T-cell (primary cell): ENCODE measurements at regions not wholly inside any gene's neighbourhood (a gene's known extent, or its start where the extent isn't known, plus 50 kb on each side); places are given as distances from the start of the nearest gene placed in this dataset.

ENCODE experiments used
- ATAC-seq, 4 experiments: fragments of 200-7000 bp in 3 of 4; fragments of 150-1000 bp in 1 of 4; cut with Tn5 transposase; replicated peaks in 1 of 4; 1 replicate in 3 of 4; 2 replicates in 1 of 4; pipeline ENCODE4 v1.10.0; 2021; ENCODE audit warnings: moderate library complexity in 3 of 4, mild to moderate bottlenecking in 2 of 4, moderate number of reproducible peaks in 1 of 4
- CTCF ChIA-PET, 2 donors: fragments of 300-600 bp; sonication (Branson Sonifier 250); formaldehyde crosslinking; loops; one replicate each; lab custom pipeline; 2022; ENCODE audit warnings: antibody characterized with exemption in 2 of 2; lab: Charles Lee
- POLR2A ChIA-PET, 2 donors: fragments of 300-600 bp; sonication (Branson Sonifier 250); formaldehyde crosslinking; loops; one replicate each; lab custom pipeline; 2022; ENCODE audit warnings: antibody characterized with exemption in 2 of 2; lab: Charles Lee
- DNase-seq, 35 experiments: peaks; one replicate each; pipeline versions ENCODE4 v3.0.0 to v3.0.0-alpha.2; 2013 to 2023
- H3K27ac ChIP-seq: one replicate; pipeline ENCODE4 v1.5.1; 2013; ENCODE audit warnings: low read length
- H3K27me3 ChIP-seq, 2 experiments: replicated peaks in 1 of 2; 1 replicate in 1 of 2; 2 replicates in 1 of 2; pipeline versions ENCODE4 v1.6.1 to v1.7.0; 2013; ENCODE audit warnings: low read length in 1 of 2, mixed read lengths in 1 of 2; ENCODE audit not compliant: control insufficient read depth in 2 of 2, insufficient read depth in 2 of 2; ENCODE audit errors: extremely low read depth in 1 of 2
- H3K36me3 ChIP-seq, 2 donors: 1 replicate in 1 of 2; 2 replicates in 1 of 2; pipeline versions ENCODE4 v1.6.1 to v1.7.0; 2013; ENCODE audit warnings: low read length in 1 of 2; ENCODE audit not compliant: control insufficient read depth in 2 of 2, insufficient read depth in 1 of 2; ENCODE audit errors: extremely low read depth in 1 of 2
- H3K4me1 ChIP-seq, 2 experiments: 1 replicate in 1 of 2; 2 replicates in 1 of 2; pipeline versions ENCODE4 v1.6.1 to v1.7.0; 2013; ENCODE audit warnings: low read length in 2 of 2, mixed read lengths in 1 of 2; ENCODE audit not compliant: insufficient read depth in 2 of 2, control insufficient read depth in 1 of 2; ENCODE audit errors: extremely low read depth in 1 of 2
- H3K4me3 ChIP-seq, 2 donors: 1 replicate in 1 of 2; 2 replicates in 1 of 2; pipeline versions ENCODE4 v1.5.1 to v1.7.0; 2013; ENCODE audit warnings: mild to moderate bottlenecking in 2 of 2, low read length in 1 of 2, moderate library complexity in 1 of 2; ENCODE audit not compliant: control insufficient read depth in 1 of 2; ENCODE audit errors: extremely low read depth in 1 of 2
- H3K9me3 ChIP-seq: 2 replicates; pipeline ENCODE4 v1.7.0; 2013
- H3K27ac Mint-ChIP-seq, 2 donors: one replicate each; pipeline ENCODE4 v1.8.0; 2020 to 2021; ENCODE audit warnings: mild to moderate bottlenecking in 2 of 2, mixed read lengths in 2 of 2
- H3K27me3 Mint-ChIP-seq, 2 donors: one replicate each; pipeline ENCODE4 v1.8.0; 2021 to 2022; ENCODE audit warnings: mixed read lengths in 2 of 2
- H3K36me3 Mint-ChIP-seq: one replicate; pipeline ENCODE4 v1.8.0; 2021; ENCODE audit warnings: mixed read lengths
- H3K4me1 Mint-ChIP-seq, 3 donors: one replicate each; pipeline ENCODE4 v1.8.0; 2020 to 2022; ENCODE audit warnings: mixed read lengths in 3 of 3, mild to moderate bottlenecking in 1 of 3
- H3K4me3 Mint-ChIP-seq, 3 donors: one replicate each; pipeline ENCODE4 v1.8.0; 2020 to 2022; ENCODE audit warnings: mild to moderate bottlenecking in 3 of 3, mixed read lengths in 3 of 3, moderate library complexity in 3 of 3
- H3K9me3 Mint-ChIP-seq, 3 donors: one replicate each; pipeline ENCODE4 v1.8.0; 2020 to 2022; ENCODE audit warnings: mixed read lengths in 3 of 3
- WGBS: methylation state at CpG from one replicate; pipeline ENCODE4 v1.1.5; 2013; ENCODE audit warnings: missing lambda C conversion rate; ENCODE audit not compliant: insufficient coverage; 5-methylcytosine and 5-hydroxymethylcytosine counted together

DNA sequence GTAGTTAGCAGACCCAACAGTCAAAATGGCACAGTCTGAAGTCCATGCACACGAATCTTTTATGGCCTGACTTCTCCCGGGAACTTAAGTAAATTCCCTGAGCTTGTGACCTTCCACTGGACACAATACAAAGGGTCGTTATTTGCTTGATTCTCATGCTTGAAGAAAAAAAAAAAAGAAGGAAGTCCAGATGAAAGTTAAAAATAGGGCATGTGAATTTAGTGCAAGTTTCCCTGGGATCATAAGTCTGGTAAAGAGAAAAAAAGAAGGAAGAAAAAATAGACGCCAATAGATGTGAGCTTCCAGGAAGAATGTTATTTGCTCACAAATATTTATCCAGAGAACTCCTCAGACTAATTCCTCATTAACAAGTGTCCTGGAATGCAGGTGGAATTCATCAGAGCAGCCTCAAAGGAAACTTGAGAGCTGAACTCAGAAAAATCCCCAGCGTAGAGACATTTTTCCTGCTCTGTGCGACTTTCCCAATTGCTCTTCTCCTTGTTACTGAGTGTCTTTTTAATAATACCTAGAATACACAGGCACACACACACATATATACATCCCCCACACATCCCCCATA, 616.3 kb downstream of the EBF1 start:
- WGBS = no CpG with 5 or more reads among the region's 6 CpGs
- no peaks in the 10 kb centered on the region for H3K36me3 Mint-ChIP-seq
- H3K4me1 Mint-ChIP-seq = no peaks in the 10 kb centered on the region
- Histone ChIP-seq H3K9me3 (no peaks in the 10 kb centered on the region), H3K4me1 (peaks cover 0 to 5% of the 10 kb centered on the region in 2 experiments), H3K36me3 (no peaks in the 10 kb centered on the region), H3K4me3 (no peak overlapping the region), H3K27me3 (peaks cover 0 to 5% of the 10 kb centered on the region in 2 experiments), H3K27ac (no peak overlapping the region)
- H3K27ac Mint-ChIP-seq = no peak overlapping the region
- no peak for ATAC-seq
- ChIA-PET CTCF (no interaction called here), POLR2A (interaction anchor here in 1 of 2 donors (0.6 kb wide), 1 partner anchor 48 kb away, joined by 3 read pairs; no protein-coding TSS in a partner anchor)
- no peak for DNase-seq
- no peaks in the 10 kb centered on the region for H3K9me3 Mint-ChIP-seq
- no peak overlapping the region for H3K4me3 Mint-ChIP-seq
- H3K27me3 Mint-ChIP-seq = peaks cover 4 to 9% of the 10 kb centered on the region in 2 donors

DNA sequence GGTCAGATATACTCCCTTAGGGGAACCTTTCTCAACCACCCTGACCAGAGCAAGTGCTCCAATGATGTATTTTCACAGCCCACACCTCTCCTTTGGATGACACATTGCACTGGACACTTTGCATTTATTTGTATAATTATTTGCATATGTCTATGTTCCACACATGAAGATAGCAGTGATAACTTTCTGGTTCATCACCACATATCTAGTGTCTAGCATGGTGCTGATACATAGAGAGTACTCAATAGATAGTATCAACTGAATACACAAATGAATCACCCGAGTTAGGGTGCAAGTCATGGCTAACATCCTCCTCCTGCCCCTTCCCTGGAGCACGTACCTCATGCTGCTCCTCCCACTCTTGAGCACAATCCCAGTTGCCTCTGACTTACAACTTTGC, 617.6 kb downstream of the EBF1 start:
- Mint-ChIP-seq H3K27me3 (peaks cover 4 to 9% of the 10 kb centered on the region in 2 donors), H3K9me3 (no peaks in the 10 kb centered on the region), H3K36me3 (no peaks in the 10 kb centered on the region), H3K27ac (no peak overlapping the region), H3K4me1 (peaks cover 0 to 7% (median 1%) of the 10 kb centered on the region in 3 donors), H3K4me3 (no peak overlapping the region)
- H3K9me3 ChIP-seq = no peaks in the 10 kb centered on the region
- peaks cover 0 to 5% of the 10 kb centered on the region in 2 experiments for H3K27me3 ChIP-seq
- ChIA-PET POLR2A (no interaction called here), CTCF (no interaction called here)
- no peaks in the 10 kb centered on the region for H3K36me3 ChIP-seq
- 100% methylated on average over 1 of the region's 2 CpGs for WGBS
- no peak overlapping the region for H3K27ac ChIP-seq
- ATAC-seq = no peak
- H3K4me3 ChIP-seq = no peak overlapping the region
- H3K4me1 ChIP-seq = peaks cover 0 to 5% of the 10 kb centered on the region in 2 experiments
- DNase-seq = no peak

DNA sequence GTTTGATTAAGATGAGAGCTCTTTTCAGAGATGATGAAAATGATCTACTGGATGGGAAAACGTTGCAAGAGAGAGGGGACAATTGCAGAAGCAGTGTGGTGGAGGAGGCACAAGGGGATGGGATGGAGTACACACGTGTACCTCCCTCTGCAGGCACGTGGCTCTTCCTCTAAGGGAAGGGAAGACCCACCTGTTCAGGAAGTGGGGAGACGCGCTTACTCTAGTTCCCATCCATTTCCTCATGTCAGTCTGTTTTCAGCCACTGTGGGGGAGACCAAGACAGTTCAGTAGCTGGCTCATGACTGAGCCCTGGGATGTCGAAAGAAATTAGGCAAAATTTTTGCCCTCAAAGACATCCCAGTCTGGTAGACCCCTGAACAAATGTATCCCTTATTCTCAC, 619.2 kb upstream of the CLINT1 start:
- Histone ChIP-seq H3K27me3 (peaks cover 0 to 5% of the 10 kb centered on the region in 2 experiments), H3K36me3 (no peaks in the 10 kb centered on the region), H3K27ac (no peak overlapping the region), H3K4me3 (no peak overlapping the region), H3K9me3 (no peaks in the 10 kb centered on the region), H3K4me1 (no peaks in the 10 kb centered on the region)
- Mint-ChIP-seq H3K36me3 (no peaks in the 10 kb centered on the region), H3K4me1 (peaks cover 0 to 7% (median 1%) of the 10 kb centered on the region in 3 donors), H3K9me3 (no peaks in the 10 kb centered on the region), H3K27ac (no peak overlapping the region), H3K4me3 (no peak overlapping the region), H3K27me3 (peaks cover under 1 to 9% of the 10 kb centered on the region in 2 donors)
- CTCF ChIA-PET = no interaction called here
- DNase-seq (no peak), ATAC-seq (no peak)
- 13% methylated on average over 3 of the region's 6 CpGs for WGBS
- POLR2A ChIA-PET = no interaction called here

DNA sequence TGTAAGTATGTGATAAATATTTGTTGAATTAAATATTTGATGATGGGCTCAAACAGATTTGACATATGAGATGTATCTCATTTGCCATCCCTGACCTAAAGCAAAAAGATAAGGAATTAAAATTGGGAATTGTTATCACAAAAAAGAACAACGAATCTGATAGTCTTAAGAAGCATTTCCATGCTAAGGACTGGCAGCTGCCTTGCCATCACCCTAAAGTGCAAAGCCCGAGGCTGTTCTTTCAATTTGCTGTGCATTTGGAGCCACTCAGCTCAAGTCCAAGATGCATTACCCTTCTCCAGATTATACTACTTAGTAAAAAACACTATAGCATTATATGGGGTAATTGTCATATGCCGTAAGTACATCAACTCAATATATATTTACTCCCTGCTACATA, 618.3 kb upstream of the CLINT1 start:
- Mint-ChIP-seq H3K27me3 (peaks cover 0 to 9% of the 10 kb centered on the region in 2 donors), H3K4me1 (peaks cover 0 to 7% (median 1%) of the 10 kb centered on the region in 3 donors), H3K36me3 (no peaks in the 10 kb centered on the region), H3K4me3 (no peak overlapping the region), H3K9me3 (no peaks in the 10 kb centered on the region), H3K27ac (no peak overlapping the region)
- ATAC-seq (no peak), DNase-seq (no peak)
- Histone ChIP-seq H3K27ac (no peak overlapping the region), H3K4me3 (no peak overlapping the region), H3K9me3 (no peaks in the 10 kb centered on the region), H3K27me3 (peaks cover 0 to 3% of the 10 kb centered on the region in 2 experiments), H3K4me1 (no peaks in the 10 kb centered on the region), H3K36me3 (no peaks in the 10 kb centered on the region)
- CTCF ChIA-PET = no interaction called here
- WGBS = no CpG with 5 or more reads among the region's 3 CpGs
- POLR2A ChIA-PET = no interaction called here

DNA sequence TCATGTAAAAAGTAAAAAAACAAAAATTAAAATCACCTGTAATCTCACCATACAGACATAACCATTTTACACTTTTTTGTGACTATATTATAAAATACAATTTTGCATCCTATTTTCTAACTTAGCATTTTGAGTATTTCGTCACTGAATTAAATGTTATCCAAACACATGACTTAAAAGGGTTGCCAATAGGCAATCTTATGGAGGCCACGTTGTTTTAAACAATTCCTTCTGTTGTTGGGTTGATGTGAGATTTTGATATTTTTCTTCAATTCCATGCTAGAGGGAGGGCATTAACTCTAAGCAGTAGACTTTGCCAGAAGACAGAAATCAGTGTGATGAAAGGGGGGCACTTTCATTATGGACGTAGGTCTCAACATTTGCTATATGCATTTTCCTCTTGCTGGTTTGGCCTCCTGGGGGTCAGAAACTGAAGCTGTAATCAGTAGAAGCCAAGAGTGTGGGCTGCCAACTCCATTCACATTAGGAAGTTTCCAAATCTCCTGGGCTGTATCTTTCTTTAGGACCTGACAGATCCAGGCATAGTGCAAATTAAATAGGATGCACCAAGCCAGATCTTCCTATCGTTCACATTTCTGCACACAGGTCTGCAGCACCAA, 614.2 kb upstream of the CLINT1 start:
- Histone ChIP-seq H3K9me3 (no peaks in the 10 kb centered on the region), H3K36me3 (no peaks in the 10 kb centered on the region), H3K27me3 (no peaks in the 10 kb centered on the region), H3K27ac (no peak overlapping the region), H3K4me1 (no peaks in the 10 kb centered on the region), H3K4me3 (no peak overlapping the region)
- POLR2A ChIA-PET = no interaction called here
- H3K9me3 Mint-ChIP-seq = no peaks in the 10 kb centered on the region
- whole genome bisulfite sequencing = 67% methylated on average over 1 of the region's 4 CpGs
- no peak overlapping the region for H3K27ac Mint-ChIP-seq
- H3K27me3 Mint-ChIP-seq = no peaks in the 10 kb centered on the region
- DNase-seq (no peak), ATAC-seq (no peak)
- CTCF ChIA-PET = no interaction called here
- peaks cover 0 to 9% (median 1%) of the 10 kb centered on the region in 3 donors for H3K4me1 Mint-ChIP-seq
- H3K4me3 Mint-ChIP-seq = no peak overlapping the region
- no peaks in the 10 kb centered on the region for H3K36me3 Mint-ChIP-seq

DNA sequence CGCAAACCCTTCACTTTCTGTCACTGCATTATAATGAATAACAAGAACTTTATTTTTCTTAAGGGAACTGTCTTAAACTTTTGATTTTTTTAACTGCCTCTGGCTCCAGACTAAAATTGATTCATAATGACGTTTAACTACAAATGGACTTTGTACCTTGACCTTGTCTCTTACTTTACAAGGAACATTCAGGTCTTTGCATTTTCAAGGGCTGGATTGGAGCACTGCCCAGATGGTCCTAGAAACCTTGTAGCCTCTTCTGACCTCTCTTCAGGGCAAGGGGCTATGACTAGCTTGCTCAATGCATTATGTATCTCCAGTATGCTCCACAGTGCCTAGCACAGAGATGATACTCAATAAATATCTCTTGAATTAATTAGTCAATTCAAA, 612.6 kb upstream of the CLINT1 start:
- Histone ChIP-seq H3K9me3 (no peaks in the 10 kb centered on the region), H3K36me3 (no peaks in the 10 kb centered on the region), H3K4me3 (no peak overlapping the region), H3K4me1 (no peaks in the 10 kb centered on the region), H3K27me3 (no peaks in the 10 kb centered on the region), H3K27ac (no peak overlapping the region)
- 83% methylated on average over 1 of the region's 2 CpGs for WGBS
- Mint-ChIP-seq H3K4me3 (no peak overlapping the region), H3K9me3 (no peaks in the 10 kb centered on the region), H3K4me1 (peaks cover 0 to 8% (median 0%) of the 10 kb centered on the region in 3 donors), H3K36me3 (no peaks in the 10 kb centered on the region), H3K27me3 (no peaks in the 10 kb centered on the region), H3K27ac (no peak overlapping the region)
- ATAC-seq (no peak), DNase-seq (no peak)
- ChIA-PET POLR2A (no interaction called here), CTCF (no interaction called here)
